ENCODE measurements at regions not wholly inside any gene's neighbourhood (a gene's known extent, or its start where the extent isn't known, plus 50 kb on each side); places are given as distances from the start of the nearest gene placed in this dataset.

GRCh38 chr6:119620846-119621555 is 271.4 kb upstream of the MAN1A1 start:
- H3K9me3 Mint-ChIP-seq: peaks cover 2% of the 10 kb centered on the region
- H3K27me3 Mint-ChIP-seq: no peaks in the 10 kb centered on the region
- no peak overlapping the region for H3K27ac Mint-ChIP-seq
- TF ChIP-seq CTCF (IDR thresholded peaks at IDR 0.05): no peak
- no peak for ATAC-seq
- ChIA-PET POLR2A (no interaction called here), CTCF (no interaction called here)
- intact Hi-C loops (cut with micrococcal nuclease): no loop called here
- H3K4me1 Mint-ChIP-seq (ENCODE audit: low read depth): no peaks in the 10 kb centered on the region
- no peak for DNase-seq
- H3K4me3 Mint-ChIP-seq: no peak overlapping the region
- H3K36me3 Mint-ChIP-seq (ENCODE audit: low read depth): no peaks in the 10 kb centered on the region

- Mint-ChIP-seq H3K27me3 (no peaks in the 10 kb centered on the region), H3K4me3 (no peak overlapping the region), H3K4me1 (ENCODE audit: low read depth) (peaks cover 2% of the 10 kb centered on the region), H3K36me3 (ENCODE audit: low read depth) (no peaks in the 10 kb centered on the region), H3K9me3 (no peaks in the 10 kb centered on the region), H3K27ac (no peak overlapping the region)
- DNase-seq (no peak), ATAC-seq (no peak)
- intact Hi-C loops (cut with micrococcal nuclease): no loop called here
- TF ChIP-seq CTCF (IDR thresholded peaks at IDR 0.05): no peak
- ChIA-PET CTCF (no interaction called here), POLR2A (no interaction called here)
These were observed 264.6 kb upstream of the MAN1A1 start for GRCh38 chr6:119614138-119614537.

GRCh38 chr6:119612911-119613381 is 263.4 kb upstream of the MAN1A1 start:
- DNase-seq: no peak

GRCh38 chr6:119612176-119612891 is 262.8 kb upstream of the MAN1A1 start:
- Mint-ChIP-seq H3K27me3 (no peaks in the 10 kb centered on the region), H3K36me3 (ENCODE audit: low read depth) (no peaks in the 10 kb centered on the region), H3K9me3 (no peaks in the 10 kb centered on the region), H3K27ac (no peak overlapping the region), H3K4me1 (ENCODE audit: low read depth) (peaks cover 2% of the 10 kb centered on the region), H3K4me3 (no peak overlapping the region)
- ChIA-PET CTCF (interaction anchor here (0.6 to 1.0 kb wide), 2 partner anchors 21 to 180 kb away, joined by 3 read pairs; no protein-coding TSS in a partner anchor), POLR2A (no interaction called here)
- no peak for DNase-seq
- intact Hi-C loops (cut with micrococcal nuclease): no loop called here
- ATAC-seq: no peak
- TF ChIP-seq CTCF (IDR thresholded peaks at IDR 0.05): no peak

More at GRCh38 chr6:119612911-119613381, 263.4 kb upstream of the MAN1A1 start:
- Mint-ChIP-seq H3K4me3 (no peak overlapping the region), H3K36me3 (ENCODE audit: low read depth) (no peaks in the 10 kb centered on the region), H3K27me3 (no peaks in the 10 kb centered on the region), H3K9me3 (no peaks in the 10 kb centered on the region), H3K4me1 (ENCODE audit: low read depth) (peaks cover 2% of the 10 kb centered on the region), H3K27ac (no peak overlapping the region)
- TF ChIP-seq CTCF (IDR thresholded peaks at IDR 0.05): no peak
- ATAC-seq: no peak
- intact Hi-C loops (cut with micrococcal nuclease): no loop called here
- POLR2A ChIA-PET: no interaction called here
- CTCF ChIA-PET: interaction anchor here (1.0 kb wide), 1 partner anchor 21 kb away, joined by 3 read pairs; no protein-coding TSS in a partner anchor

- H3K36me3 Mint-ChIP-seq (ENCODE audit: low read depth): no peaks in the 10 kb centered on the region
- no peak overlapping the region for H3K4me3 Mint-ChIP-seq
- intact Hi-C loops (cut with micrococcal nuclease): no loop called here
- DNase-seq (no peak), ATAC-seq (no peak)
- no peak for TF ChIP-seq CTCF (IDR thresholded peaks at IDR 0.05)
- ChIA-PET POLR2A (no interaction called here), CTCF (no interaction called here)
- no peak overlapping the region for H3K27ac Mint-ChIP-seq
- no peaks in the 10 kb centered on the region for H3K27me3 Mint-ChIP-seq
- H3K4me1 Mint-ChIP-seq (ENCODE audit: low read depth): peaks cover 2% of the 10 kb centered on the region
- H3K9me3 Mint-ChIP-seq: no peaks in the 10 kb centered on the region
These were observed 261.2 kb upstream of the MAN1A1 start for GRCh38 chr6:119610754-119611153.

Measured in activated CD8-positive, alpha-beta T cell treated with anti-CD3 and anti-CD28 coated beads for 36 hours (primary cell).